NCI-H510A treated with DMSO at 0.1 percent for 48 hours (cell line): ENCODE measurements at regions not wholly inside any gene's neighbourhood (a gene's known extent, or its start where the extent isn't known, plus 50 kb on each side); places are given as distances from the start of the nearest gene placed in this dataset.

Source experiments
- DNase-seq: peaks from one replicate; lab custom pipeline; 2025; lab: John Stamatoyannopoulos, UW

DNA sequence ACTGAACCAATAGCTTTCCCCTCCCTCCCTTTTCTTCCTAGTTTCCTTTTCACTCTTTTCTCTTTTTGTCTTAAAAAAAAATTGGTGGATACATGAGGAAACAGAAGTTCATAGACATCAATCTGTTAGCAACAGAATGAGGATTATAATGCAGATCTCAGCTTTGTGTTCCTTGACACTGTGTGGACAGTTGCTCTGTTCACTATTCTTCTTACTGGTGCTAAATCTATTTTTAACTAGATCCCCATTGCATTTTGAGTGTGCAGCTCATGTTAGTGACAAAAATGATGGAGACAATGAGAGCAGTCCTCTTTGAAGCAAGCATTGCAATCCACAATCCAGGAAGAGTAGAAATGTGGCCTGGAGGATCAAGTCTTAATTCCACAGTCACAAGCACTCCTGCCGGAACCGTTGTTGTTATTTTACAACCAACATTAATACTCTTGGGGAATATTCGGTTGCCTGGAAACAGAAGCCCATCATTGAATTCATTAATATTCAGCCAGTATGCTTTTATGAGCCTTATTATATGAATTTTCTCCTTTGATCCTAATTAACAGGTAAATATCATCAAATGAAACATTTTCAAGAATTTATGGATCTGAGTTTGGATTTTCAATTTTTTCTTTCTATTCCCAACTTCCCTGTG lies 1016.8 kb downstream of the NTRK3 start:
- no peak for DNase-seq

DNA sequence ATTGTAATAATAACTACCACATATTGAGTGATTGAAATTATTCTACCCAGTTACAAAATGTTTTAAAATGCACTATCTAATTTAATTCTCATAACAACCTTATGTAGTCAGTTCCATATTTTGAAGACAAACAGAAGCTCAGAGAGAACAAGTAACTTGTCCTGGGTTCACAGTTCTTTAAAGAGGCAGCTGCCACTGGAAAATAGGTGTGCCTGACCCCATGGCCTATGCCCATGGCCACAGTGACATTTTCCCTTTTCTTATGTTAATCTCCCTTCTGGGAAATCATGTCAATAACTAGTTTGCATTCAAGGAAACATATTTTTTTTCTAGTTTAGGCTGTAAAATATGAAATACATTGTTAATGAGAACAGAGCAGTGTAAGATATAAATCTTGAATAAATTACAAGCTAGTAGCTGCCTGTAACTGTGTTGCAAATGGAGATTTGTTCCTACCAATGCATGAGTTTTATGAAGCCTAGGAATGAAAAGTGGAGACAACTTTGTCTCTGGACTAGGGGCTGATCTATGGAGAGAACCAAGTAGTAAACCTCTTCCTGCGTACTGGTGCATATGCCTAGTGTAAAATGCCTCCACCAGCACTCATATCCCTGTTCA lies 1018.0 kb downstream of the NTRK3 start:
- no peak for DNase-seq

GRCh38 chr15:87228460-87228859 lies 1028.1 kb downstream of the NTRK3 start:
- DNase-seq: no peak

DNA sequence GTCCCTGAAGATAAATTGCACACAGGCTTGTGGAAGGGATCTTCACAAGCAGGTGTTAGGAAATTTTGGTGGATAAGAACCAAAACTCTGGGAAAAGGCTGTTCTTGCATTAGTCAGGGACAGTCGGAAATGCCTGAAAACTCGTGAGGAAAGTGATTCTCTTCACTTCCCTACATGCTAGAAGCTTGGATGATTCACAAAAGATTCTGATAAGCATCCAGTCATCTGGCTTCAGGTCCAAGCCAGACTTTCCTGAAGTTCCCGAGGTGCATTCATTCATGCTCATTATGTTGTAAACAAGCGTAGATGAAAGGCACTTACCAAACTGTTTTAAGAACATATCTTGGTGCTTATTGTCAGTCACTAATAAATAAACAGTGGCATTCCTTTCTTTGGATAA lies 1028.7 kb downstream of the NTRK3 start:
- DNase-seq: no peak

DNA sequence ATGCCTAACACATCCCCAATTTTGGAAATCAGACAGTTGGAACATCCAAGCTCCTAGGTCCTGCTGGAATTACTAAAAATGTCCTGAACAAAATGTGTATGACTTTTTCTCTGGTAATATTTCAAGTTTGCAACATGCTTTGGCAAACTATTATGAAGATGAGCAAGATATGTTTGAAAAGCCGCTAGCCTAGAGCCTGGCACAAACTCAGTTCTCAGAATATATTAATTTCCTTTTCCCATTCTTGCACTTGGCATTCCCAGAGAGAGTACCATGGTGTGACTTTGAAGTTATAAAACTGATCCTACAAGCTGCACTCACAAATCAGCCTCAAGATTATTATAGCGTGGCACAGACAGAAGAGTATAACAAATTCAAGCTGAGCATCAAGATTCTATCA lies 1031.1 kb downstream of the NTRK3 start:
- DNase-seq: no peak

DNA sequence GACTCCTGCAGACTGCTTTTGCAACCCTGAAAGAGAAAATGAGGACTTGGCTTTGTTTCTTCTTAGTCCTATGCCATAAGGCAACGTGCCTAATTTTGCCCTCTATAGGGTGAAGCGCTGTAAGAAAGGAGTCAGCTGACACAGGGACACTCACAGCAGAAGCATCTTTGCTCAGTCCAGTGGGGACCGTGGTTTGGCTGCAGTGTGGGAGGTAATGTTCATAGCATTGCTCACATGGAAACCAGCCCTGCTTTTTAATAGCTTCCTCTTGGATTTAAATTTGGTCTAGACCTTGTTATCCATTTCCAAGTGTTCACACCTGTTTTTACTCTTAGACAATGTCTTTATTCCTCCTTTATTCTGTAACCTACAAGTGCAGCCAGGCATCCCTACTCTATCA lies 1032.1 kb downstream of the NTRK3 start:
- DNase-seq: no peak

DNA sequence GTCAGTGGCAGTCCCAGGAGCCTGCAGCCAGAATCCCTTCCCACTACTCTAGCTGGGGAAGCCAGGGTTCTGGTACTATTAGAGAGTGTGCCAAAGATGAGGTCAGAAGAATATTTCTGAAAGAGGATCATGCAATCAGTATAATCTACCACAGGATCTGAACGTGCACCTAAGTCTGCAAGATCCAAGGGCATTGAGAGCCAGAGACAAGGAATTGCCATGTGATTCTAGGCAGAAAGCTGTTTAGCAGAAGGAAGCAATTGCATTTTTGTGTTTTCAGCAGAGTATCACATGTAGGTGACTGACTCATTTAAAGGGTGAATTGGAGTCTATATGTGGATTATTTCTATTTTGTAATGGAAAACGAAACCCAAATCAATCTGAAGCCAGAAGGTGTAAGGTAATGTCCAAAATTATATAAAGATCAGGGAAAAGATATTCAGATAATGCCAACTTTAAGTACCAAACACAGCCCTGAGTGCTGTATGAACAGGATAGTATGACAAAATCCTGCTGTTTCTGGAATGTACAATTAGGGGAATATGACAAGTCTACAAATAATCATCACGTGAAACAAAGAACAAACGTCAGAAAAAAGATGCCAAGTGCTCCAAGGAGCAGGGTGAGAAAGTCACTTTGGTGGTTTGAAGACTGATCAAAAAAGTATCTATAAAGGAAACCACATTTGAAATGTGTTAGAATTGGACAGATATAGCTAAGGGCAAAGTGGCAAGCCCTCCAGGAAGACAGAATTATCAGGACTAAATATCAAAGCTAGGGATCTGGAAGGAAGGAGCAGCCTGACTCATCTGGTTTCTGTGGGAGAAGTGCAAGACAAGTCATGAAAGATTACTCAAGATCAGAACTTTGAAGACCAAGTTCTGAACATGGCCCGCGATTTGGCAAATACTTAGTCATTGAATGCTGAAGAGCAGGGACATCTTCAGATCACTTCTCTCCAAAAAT lies 1036.6 kb downstream of the NTRK3 start:
- no peak for DNase-seq

DNA sequence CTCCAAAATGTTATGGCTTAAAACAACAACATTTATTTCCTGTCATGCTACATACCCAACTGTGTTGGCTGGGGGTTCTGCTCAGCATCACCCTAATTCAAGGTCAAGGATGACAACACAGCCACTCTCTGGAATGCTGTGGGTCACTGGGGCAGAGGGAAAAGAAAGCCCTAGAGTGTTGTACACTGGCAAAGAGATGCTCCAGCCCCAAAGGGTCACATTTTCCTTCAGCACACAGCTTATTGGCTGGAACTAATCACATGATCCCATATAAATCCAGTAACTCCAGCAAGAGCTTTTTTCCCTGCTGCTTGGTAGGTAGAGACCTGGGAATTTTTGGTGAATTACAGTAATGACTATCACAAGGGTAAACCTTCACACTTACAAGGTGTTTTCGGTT lies 1041.4 kb downstream of the NTRK3 start:
- no peak for DNase-seq

DNA sequence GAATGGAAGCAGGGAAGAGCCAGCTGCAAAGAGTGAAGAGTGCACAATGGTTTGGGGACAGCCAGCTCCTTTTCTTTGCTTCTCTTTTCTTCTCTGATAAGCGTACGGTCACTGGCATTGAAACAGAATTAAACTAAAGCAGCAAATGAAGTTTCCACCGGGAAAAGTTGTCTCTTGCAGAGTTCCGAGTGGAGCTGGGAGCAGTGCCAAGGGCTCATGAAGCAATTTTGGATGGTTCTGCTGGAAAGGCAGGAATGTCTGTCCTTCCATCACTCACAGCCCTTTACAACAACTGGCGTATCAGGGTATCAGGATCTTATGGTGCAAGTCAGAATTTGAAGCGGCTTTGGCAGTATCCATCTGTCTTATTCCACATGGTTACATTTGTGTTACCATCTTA lies 1042.9 kb downstream of the NTRK3 start:
- DNase-seq: no peak

DNA sequence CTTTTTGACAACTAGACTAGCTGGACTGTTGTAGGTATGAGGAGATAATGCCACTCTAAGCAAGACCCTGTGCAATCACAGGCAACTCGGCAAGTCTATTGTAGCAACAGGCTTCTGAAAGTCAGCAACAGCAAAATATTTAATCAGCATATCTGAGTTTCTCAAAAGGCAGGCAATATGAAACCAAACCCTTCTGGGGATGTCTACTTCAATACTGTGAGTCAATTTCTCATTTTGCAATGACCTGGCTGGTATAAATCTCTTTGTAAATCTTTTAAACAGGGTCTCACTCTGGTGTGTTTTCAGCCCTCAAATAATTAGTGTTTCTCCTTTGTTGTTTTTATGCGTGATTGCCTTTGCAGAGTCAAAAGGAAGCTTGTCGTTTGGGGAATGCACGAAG lies 1044.5 kb downstream of the NTRK3 start:
- no peak for DNase-seq

GRCh38 chr15:87211547-87211946 lies 1045.0 kb downstream of the NTRK3 start:
- no peak for DNase-seq

DNA sequence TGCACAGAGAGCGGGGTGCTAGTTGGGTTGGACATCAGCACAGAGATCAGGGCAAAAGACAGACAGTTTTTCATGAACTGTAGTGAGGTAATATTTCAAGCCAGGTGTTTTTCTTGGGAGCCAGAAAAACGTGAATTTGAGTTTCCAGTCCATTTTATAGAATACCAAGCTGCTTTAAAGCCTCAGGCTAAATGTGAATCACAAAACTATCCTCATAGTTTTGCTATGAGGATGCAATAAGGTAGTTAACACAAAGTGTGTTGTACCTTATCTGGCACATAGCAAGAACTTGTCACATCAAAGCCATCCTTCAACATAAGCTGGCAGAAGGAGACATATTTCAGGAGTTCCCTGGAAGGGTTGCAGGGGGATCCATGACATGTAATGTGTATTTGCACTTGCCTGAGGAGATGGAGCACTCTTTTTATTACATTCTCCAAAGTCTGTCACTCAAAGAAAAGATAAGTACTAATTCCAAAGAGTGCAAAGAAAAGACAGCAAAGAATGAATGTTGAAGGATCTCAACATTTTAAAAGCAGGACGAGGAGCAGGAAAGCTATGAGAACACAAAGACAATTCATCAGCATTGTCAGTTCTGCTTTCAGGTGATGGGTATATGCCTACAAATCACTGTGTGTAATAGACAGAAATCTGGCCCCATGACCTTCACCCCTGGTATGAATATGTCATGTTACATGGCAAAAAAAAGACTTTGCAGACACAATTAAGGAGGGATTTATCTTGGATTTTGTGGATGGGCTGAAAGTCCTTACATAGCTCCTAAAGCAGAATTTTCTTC lies 1046.4 kb downstream of the NTRK3 start:
- DNase-seq: no peak

GRCh38 chr15:87207990-87208580 lies 1048.5 kb downstream of the NTRK3 start:
- DNase-seq: no peak

GRCh38 chr15:87207251-87207650 lies 1049.3 kb downstream of the NTRK3 start:
- DNase-seq: no peak

GRCh38 chr15:87201986-87202385 lies 1054.6 kb downstream of the NTRK3 start:
- no peak for DNase-seq

DNA sequence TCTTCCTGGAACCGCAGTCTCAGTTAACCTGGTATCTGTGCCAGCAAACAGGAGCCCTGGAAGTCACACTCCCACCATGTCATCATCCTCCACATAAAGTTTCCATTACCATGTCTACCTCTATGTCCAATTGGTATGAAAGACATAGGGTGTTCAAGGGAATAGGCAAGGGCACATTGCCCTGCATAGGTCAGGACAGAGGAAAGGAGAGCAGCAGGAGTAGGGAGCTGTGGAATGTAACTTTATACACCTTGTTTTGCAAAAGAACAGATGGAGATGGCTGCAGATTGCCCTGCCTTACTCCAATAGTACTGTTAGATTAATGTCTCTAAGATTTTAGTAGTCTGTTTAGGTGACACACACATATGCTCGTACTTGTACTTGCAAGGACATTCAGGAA lies 1056.4 kb downstream of the NTRK3 start:
- no peak for DNase-seq

GRCh38 chr15:87197981-87198380 lies 1058.6 kb downstream of the NTRK3 start:
- no peak for DNase-seq

- DNase-seq: no peak
Measured at GRCh38 chr15:87196498-87196897, 1060.0 kb downstream of the NTRK3 start.

DNA sequence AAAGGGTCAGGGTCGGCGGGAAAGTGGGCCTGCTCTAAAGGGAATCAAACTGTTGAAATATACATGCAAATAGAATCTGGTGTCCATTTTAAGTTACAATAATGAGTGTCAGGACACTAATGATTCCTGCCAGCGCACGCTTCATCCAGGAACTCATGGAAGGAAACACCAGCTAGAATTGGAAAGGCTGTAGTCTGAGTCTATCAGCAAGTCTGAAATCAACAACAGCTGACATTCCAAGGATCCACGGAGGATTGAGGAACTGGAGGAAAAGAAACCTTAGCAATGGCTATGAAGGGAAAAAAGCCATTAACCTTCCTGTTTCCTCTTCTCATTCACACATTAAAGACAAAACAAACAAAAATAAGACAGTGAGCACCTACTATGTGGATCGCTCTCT lies 1063.1 kb downstream of the NTRK3 start:
- no peak for DNase-seq

DNA sequence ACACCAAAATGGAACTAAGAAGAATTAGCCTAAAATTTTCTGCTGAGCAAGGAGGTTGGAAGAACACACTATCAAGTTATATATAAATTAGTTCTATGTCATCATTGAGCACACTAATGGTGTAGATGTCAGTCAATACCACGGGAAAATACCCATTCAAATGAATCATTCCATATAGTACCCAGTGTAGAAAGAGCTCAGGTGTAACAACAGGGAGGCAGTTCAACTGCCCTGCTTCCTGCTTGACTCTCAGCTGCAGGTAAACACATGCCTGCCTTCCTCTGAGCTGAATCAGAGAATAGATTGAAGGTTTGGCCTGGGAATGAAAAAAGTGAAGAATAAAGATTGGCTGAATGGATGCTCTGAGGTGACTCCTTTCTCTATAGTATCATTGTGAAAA lies 1088.0 kb downstream of the AGBL1 start:
- no peak for DNase-seq

DNA sequence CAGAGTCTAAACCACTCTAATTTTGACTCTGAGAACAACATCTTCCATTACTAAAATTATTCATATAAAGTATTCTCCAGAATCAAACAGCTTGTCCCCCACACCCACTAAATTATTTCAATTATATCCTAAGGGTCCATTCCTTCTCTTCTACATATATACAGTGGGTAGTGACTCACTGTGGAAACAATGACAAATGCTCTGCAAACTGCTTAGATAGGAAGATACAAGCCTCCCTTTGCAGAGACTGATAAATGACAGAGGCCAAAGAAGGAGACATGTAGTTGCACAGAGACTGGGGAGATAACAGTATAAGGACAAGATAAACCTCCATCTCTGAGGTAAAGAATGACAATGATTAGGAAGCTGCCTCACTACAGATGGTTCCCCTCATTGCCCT lies 1087.4 kb downstream of the AGBL1 start:
- no peak for DNase-seq

- DNase-seq: no peak
Measured at GRCh38 chr15:87155771-87156170, 1076.1 kb downstream of the AGBL1 start.
